GM21447 (cell line): ENCODE measurements at regions not wholly inside any gene's neighbourhood (a gene's known extent, or its start where the extent isn't known, plus 50 kb on each side); places are given as distances from the start of the nearest gene placed in this dataset.

Experiments
- ATAC-seq: cut with Tn5 transposase; IDR thresholded peaks from one replicate; pipeline ENCODE4 v1.9.1; 2021; ENCODE audit not compliant: unreplicated experiment

DNA sequence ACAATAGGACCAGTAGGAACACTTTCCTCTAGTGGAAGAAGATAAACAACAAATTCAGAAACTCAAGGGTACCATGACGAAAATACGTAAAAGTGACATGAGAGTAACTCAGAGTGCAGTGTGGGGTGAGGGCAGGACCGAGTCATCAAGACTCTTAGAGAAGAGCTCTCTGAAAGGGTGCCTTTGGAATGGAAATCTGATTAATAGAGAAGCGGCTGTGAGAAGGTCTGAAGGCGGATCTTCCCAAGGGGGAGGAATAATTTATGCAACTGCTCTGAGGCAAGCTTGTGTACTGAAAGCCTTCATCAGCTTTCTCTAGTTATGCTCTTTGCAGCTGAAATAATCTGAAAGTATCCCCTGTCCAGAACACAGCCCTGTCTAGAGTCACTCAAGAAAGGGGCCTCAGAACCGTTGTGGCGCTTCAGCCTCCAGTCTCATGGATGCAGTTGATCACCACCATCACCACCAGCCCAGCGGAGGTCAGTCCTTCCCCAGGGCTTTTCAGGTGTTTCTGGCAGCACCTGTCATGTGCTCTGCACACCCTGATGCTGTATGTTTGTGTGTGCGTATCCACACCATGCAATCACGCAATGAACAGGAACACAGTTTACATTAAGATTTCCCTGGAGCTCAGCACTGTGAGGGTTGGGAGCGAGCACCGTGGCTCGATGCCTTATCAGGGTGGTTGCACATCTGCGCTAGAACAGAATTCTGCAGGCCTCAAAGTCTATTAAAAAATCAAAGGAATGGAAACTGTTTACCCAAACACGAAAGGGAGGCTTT is 396.5 kb downstream of the SMOC2 start:
- no peak for ATAC-seq

DNA sequence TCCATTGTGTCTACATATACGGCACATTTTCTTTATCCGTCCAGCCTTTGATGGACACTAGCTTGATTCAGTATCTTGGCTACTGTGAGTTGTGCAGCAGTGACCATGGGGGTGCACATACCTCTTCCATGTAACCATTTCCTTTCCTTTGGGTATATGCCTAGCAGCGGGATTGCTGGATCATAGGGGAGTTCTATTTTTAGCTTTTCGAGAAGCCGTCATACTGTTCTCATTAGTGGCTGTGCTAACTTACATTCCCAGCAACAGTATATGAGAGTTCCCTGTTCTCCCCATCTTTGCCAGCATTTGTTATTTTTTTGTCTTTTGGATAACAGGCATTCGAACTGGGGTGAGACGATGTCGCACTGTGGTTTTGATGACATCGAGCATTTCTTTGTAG is 395.0 kb downstream of the SMOC2 start:
- ATAC-seq = no peak

DNA sequence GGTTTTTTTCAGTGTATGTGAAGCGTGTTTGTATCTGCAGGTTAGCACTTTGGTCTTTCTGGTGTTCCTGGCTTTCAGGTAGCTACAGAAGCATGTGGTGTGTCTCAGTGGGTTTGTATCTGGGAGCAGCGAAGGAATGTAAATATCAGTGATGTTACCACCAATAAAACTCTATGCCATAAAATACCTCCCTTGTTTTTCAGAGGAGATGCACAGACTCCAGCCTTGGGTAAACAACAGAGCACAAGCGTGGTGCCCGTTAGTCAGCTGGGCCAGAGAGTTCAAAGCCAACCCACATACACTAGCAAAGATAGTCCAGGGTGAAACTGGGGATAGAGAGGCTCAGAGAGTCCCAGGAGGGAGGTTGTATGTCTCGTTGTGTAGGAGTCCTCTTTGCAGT is 393.8 kb downstream of the SMOC2 start:
- ATAC-seq = no peak

DNA sequence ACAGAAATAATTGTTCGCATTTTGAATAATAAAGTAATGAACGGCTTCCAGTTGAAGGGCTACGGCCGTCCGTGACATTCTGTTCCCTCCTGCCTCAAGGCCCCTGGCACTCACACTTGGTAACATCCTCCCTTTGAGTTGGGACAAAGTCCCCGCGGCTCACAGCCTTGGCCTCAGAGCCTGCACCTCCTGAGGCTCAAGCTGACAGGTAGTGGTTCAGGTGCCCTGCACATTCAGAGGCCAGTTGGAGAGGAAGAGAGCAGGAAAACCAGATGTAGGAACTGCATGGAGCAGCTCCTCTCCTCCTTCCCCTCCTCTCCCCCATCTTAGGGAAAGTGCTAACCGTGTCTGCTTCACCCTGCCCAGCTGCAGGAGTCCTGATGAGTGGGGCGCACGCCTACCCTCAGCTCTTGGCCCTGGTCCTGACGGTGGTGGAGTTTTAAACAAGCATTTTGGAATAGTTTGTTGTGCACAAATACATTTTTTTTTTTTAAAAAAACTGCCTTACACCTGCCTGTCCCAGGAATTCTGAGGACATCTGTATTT is 393.1 kb downstream of the SMOC2 start:
- no peak for ATAC-seq

DNA sequence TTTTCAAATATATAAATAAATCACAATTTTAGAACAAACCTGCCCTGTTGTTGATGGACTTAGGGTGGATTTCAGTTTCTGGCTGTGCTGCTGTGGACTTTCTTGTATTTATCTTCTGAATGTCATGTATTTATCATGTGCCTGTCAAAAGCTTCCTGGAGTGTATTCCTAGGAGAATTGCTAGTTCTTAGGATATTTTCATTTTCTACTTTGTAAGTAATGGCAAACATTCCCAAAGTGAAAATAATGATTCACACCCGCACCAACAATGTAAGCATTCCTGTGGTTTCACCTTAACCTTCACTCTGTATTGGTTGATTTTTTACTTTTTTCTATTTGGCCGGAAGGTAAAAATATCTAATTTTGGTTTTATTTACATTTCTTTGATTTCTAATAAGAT is 387.8 kb downstream of the SMOC2 start:
- ATAC-seq = no peak

DNA sequence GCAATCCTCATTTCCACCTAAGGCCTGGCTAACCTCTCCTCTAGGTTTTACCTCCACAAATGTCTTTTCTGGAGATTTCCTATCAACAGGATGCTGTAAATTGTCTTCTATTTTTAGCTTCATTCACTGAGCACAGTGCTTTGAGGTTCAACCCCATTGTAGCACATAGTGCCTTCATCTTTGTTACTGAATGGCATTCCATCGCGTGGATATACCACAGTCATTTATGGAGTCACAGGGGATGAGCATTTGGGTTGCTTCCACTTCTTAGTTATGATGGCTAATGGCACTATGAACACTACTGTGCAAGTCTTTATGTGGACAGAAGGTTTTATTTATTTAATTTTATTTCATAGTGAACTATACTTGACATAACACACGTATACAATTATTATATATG is 387.1 kb downstream of the SMOC2 start:
- no peak for ATAC-seq

- ATAC-seq = no peak
Observed at GRCh38 chr6:168827586-168827871, 386.5 kb downstream of the SMOC2 start.

GRCh38 chr6:168826726-168827585 is 386.0 kb downstream of the SMOC2 start:
- no peak for ATAC-seq

DNA sequence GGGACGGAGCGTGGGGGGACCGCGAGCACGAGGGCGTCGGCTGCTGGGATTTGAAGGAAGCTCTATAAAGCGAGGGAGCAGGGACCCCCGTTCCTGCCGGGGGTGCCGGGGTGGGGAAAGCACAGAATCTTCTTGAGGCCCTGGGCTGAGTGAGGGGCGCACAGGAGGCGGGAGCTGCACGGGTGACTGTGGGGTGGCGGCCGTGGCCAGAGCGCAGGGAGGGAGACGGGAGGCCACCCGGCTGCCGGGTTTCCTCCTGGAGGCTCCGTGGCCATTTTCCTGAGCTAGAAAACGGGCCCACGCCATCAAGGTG is 385.1 kb downstream of the SMOC2 start:
- no peak for ATAC-seq

GRCh38 chr6:168825226-168826077 is 384.5 kb downstream of the SMOC2 start:
- no peak for ATAC-seq

- no peak for ATAC-seq
Observed at GRCh38 chr6:168823397-168824212, 382.6 kb downstream of the SMOC2 start.

DNA sequence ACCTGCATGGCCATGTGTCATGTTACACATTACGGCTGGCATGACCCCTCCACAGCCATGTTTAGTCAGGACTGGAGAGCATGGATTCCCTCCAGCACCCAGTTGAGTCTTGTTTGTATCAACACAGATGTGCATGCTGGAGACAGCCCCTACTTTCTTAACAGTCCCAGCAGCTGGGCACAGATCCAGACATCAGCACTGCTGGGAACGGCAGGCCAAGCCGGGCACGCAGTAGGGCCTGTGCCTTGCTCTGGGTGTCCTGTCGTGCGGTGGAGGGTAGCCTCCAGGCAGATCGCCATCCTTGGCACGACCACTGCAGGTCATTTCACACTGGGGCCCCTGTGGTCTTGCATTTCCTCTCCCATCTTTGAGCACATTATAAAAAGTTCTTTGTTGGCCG is 381.4 kb downstream of the SMOC2 start:
- no peak for ATAC-seq

GRCh38 chr6:168819546-168819945 is 378.6 kb downstream of the SMOC2 start:
- ATAC-seq = no peak

GRCh38 chr6:168817558-168818159 is 376.7 kb downstream of the SMOC2 start:
- ATAC-seq = no peak

DNA sequence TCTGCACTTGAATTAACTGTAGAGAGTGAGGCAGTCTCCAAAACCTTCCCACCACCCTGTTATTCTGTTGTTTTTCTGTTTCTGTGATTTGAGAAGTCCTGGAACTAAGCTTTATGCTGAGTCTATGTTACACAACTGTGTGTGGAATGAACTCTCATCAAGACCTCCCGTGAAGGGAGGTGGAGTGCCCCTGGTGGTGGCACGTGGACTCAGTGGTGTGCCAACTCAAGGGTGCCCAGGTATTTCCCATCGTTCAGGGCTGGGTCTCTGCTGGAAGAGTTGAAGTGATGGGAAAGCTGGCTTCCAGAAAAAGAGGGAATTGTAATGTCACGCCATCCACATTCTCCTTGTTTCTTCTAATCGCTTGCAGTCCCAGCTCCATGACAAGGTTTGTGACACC is 374.2 kb downstream of the SMOC2 start:
- no peak for ATAC-seq

DNA sequence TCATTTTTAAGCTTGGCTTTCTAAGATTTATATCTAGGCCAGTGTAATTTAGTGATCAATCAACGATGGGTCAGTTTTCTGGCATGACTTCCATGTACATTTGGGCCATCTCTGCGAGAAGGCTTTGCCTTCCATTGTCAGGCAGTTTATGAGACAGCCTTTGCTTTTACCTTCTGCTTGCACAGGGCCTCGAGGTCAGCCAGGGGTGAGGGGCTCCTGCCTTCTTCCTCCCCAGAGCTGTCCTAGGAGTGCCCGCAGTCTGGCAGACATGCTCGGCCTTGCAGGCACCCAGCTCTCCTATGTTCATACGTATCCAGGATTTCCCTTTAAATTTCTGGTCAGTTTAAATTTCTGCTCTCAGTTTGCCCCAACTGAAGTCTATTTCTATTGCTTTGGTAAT is 367.2 kb downstream of the SMOC2 start:
- no peak for ATAC-seq

GRCh38 chr6:168804331-168804730 is 363.3 kb downstream of the SMOC2 start:
- no peak for ATAC-seq

DNA sequence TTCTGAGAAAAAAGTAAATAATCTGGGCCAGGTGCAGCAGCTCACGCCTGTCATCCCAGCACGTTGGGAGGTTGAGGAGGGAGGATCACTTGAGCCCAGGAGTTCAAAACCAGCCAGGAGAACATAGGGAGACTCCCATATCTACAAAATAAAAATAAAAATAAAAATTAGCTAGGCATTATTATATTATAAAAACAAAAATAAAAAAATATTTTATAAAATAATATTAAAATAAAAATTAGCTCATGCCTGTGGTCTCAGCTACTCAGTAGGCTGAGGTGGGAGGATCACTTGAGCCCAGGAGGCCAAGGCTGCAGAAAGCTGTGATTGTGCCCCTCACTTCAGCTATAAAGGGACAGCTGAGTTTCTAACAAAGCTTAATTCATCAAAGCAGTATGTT is 362.9 kb downstream of the SMOC2 start:
- no peak for ATAC-seq

GRCh38 chr6:168799067-168799466 is 358.1 kb downstream of the SMOC2 start:
- no peak for ATAC-seq

- ATAC-seq = no peak
Observed at GRCh38 chr6:168796106-168796505, 355.1 kb downstream of the SMOC2 start.
